Left ventricle myocardium inferior (tissue), 1 donor: ENCODE measurements at regions not wholly inside any gene's neighbourhood (a gene's known extent, or its start where the extent isn't known, plus 50 kb on each side); places are given as distances from the start of the nearest gene placed in this dataset.

Experiments
- DNase-seq: peaks from one replicate; pipeline ENCODE4 v3.0.0-alpha.2; 2020
- H3K27ac ChIP-seq: fragments of 200-600 bp; replicated peaks from 2 replicates; pipeline ENCODE4 v1.8.0; 2021
- H3K27me3 ChIP-seq: fragments of 200-600 bp; 2 replicates; pipeline ENCODE4 v1.8.0; 2021; ENCODE audit warnings: low read depth
- H3K36me3 ChIP-seq: fragments of 200-600 bp; 2 replicates; pipeline ENCODE4 v1.8.0; 2021
- H3K4me1 ChIP-seq: fragments of 200-600 bp; 2 replicates; pipeline ENCODE4 v1.8.0; 2021
- H3K4me3 ChIP-seq: fragments of 200-600 bp; 2 replicates; pipeline ENCODE4 v1.8.0; 2021; ENCODE audit warnings: mild to moderate bottlenecking, moderate library complexity
- H3K9me3 ChIP-seq: fragments of 200-600 bp; replicated peaks from 2 replicates; pipeline ENCODE4 v1.8.0; 2021
- CTCF ChIP-seq: fragments of 200-600 bp; IDR thresholded peaks from 2 replicates; pipeline ENCODE4 v1.8.0; 2021; ENCODE audit warnings: antibody characterized with exemption, mild to moderate bottlenecking, borderline replicate concordance
- intact Hi-C: fragments of 100-400 bp; cut with micrococcal nuclease; formaldehyde crosslinking; loops from one replicate; pipeline ENCODE4 v1.11.0; 2022
- donor health status: DM: no; HTN: yes; CAD: no; lungs with severe emphysema.

DNA sequence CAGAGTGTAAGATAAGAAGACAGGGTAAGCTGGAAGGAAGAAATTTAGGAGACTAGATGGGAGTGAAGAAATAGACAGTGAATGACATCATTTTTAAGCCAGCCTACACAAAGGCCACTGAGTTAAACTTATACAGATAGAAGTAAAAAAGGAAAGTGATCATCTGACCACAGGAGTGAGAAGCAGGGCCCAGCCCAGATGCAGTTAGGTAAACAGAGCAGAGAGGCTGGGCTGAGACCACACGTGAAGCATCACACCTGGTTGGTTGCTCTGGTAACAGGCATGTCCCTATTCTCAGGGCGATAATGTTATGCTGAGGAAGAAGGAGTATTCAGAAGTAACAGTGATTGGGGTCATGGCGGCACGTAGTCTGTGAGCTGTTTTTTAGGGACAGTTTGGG, 1079.4 kb downstream of the AACS start:
- TF ChIP-seq CTCF = no peak
- no peak for DNase-seq
- Histone ChIP-seq H3K9me3 (peaks cover 13% of the 10 kb centered on the region), H3K36me3 (no peaks in the 10 kb centered on the region), H3K27ac (no peak overlapping the region), H3K4me1 (no peaks in the 10 kb centered on the region), H3K4me3 (no peak overlapping the region), H3K27me3 (no peaks in the 10 kb centered on the region)
- intact Hi-C loops = no loop called here

GRCh38 chr12:126147321-126147720, 1082.1 kb downstream of the AACS start:
- Histone ChIP-seq H3K4me1 (no peaks in the 10 kb centered on the region), H3K27me3 (no peaks in the 10 kb centered on the region), H3K27ac (no peak overlapping the region), H3K9me3 (peaks cover 5% of the 10 kb centered on the region), H3K36me3 (no peaks in the 10 kb centered on the region), H3K4me3 (no peak overlapping the region)
- intact Hi-C loops = no loop called here
- TF ChIP-seq CTCF = no peak
- no peak for DNase-seq

GRCh38 chr12:126156806-126157574, 1091.8 kb downstream of the AACS start:
- TF ChIP-seq CTCF = no peak

DNA sequence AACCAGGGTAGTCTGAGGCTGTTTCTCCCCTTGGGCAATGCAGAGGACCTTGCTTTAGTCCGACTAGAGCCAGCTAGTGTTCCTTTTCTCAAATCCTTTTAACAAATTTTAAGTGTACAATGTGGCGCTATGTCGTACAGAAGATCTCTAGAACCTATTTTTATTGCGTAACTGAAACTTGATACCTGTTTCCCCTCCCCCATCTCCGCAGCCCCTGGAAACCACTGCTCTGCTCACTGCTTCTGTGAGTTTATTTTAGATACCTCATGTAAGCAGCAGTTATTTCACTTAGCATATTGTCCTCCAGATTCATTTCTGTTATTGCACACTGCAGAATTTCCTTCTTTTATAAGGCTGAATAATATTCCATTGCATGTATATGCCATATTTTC, 1092.3 kb downstream of the AACS start:
- no peak overlapping the region for H3K4me3 ChIP-seq
- H3K27ac ChIP-seq = no peak overlapping the region
- H3K9me3 ChIP-seq = no peaks in the 10 kb centered on the region
- no peak for TF ChIP-seq CTCF
- DNase-seq = no peak
- no peaks in the 10 kb centered on the region for H3K4me1 ChIP-seq
- intact Hi-C loops = no loop called here
- H3K27me3 ChIP-seq = peaks cover 5% of the 10 kb centered on the region
- H3K36me3 ChIP-seq = no peaks in the 10 kb centered on the region

More at GRCh38 chr12:126156806-126157574, 1091.8 kb downstream of the AACS start:
- H3K4me1 ChIP-seq = no peaks in the 10 kb centered on the region
- H3K27me3 ChIP-seq = no peaks in the 10 kb centered on the region
- H3K36me3 ChIP-seq = no peaks in the 10 kb centered on the region
- intact Hi-C loops = no loop called here
- no peak overlapping the region for H3K27ac ChIP-seq
- no peaks in the 10 kb centered on the region for H3K9me3 ChIP-seq
- no peak overlapping the region for H3K4me3 ChIP-seq
- no peak for DNase-seq

GRCh38 chr12:126159139-126159538, 1093.9 kb downstream of the AACS start:
- Histone ChIP-seq H3K27ac (no peak overlapping the region), H3K27me3 (peaks cover 8% of the 10 kb centered on the region), H3K36me3 (no peaks in the 10 kb centered on the region), H3K9me3 (no peaks in the 10 kb centered on the region), H3K4me1 (no peaks in the 10 kb centered on the region), H3K4me3 (no peak overlapping the region)
- intact Hi-C loops = no loop called here
- TF ChIP-seq CTCF = no peak
- DNase-seq = no peak
